ENCODE measurements at regions not wholly inside any gene's neighbourhood (a gene's known extent, or its start where the extent isn't known, plus 50 kb on each side); places are given as distances from the start of the nearest gene placed in this dataset.

DNA sequence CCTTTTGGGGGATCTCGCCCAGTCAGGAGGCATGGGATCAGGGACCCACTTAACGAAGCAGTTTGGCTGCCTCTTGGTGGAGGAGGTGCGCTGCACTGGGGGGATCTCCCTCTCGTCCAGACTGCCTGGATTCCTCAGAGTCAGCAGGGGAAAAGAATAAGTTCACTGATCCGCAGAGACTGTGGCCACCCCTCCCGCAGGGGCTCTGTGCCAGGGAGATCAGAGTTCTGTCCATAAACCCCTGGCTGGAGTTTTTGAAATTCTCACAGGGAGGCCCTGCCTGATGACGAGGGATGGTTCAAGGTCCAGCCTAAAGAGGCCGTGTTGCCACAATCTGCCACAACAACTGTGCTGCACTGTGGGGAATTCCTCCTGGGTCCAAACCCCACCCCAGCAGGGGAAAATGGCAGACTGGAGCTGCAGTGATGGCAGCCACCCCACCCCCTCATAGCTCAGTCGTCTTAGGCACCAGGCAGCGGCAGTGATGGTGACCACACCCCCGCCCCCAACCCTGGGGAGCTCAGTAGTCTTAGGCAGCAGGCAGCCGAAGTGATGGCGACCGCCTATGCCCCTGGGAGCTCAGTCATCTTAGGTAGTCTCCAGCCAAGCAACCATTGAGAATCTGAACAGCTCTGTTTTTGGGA, 273.8 kb upstream of the USP25 start (continued):
- no peak for TF ChIP-seq ZKSCAN5 (CRISPR knock-in tag; IDR thresholded peaks at IDR 0.05)
- TF ChIP-seq, protein P1, sequence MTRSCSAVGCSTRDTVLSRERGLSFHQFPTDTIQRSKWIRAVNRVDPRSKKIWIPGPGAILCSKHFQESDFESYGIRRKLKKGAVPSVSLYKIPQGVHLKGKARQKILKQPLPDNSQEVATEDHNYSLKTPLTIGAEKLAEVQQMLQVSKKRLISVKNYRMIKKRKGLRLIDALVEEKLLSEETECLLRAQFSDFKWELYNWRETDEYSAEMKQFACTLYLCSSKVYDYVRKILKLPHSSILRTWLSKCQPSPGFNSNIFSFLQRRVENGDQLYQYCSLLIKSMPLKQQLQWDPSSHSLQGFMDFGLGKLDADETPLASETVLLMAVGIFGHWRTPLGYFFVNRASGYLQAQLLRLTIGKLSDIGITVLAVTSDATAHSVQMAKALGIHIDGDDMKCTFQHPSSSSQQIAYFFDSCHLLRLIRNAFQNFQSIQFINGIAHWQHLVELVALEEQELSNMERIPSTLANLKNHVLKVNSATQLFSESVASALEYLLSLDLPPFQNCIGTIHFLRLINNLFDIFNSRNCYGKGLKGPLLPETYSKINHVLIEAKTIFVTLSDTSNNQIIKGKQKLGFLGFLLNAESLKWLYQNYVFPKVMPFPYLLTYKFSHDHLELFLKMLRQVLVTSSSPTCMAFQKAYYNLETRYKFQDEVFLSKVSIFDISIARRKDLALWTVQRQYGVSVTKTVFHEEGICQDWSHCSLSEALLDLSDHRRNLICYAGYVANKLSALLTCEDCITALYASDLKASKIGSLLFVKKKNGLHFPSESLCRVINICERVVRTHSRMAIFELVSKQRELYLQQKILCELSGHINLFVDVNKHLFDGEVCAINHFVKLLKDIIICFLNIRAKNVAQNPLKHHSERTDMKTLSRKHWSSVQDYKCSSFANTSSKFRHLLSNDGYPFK (CRISPR knock-in tag; IDR thresholded peaks at IDR 0.05; ENCODE audit: borderline replicate concordance): peak; percentile 59; the same call in 1 of the 2 replicates
- peak; percentile 90 for TF ChIP-seq HIVEP1 (CRISPR knock-in tag; IDR thresholded peaks at IDR 0.05)
- 0 out of 2 replicates have a peak, but pooled peaks have one; percentile 67 for TF ChIP-seq ZNF747 (CRISPR knock-in tag; IDR thresholded peaks at IDR 0.05; ENCODE audit: borderline replicate concordance)
- TF ChIP-seq, protein P2, sequence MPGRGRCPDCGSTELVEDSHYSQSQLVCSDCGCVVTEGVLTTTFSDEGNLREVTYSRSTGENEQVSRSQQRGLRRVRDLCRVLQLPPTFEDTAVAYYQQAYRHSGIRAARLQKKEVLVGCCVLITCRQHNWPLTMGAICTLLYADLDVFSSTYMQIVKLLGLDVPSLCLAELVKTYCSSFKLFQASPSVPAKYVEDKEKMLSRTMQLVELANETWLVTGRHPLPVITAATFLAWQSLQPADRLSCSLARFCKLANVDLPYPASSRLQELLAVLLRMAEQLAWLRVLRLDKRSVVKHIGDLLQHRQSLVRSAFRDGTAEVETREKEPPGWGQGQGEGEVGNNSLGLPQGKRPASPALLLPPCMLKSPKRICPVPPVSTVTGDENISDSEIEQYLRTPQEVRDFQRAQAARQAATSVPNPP (CRISPR knock-in tag; IDR thresholded peaks at IDR 0.05): no peak
- peak; percentile 92; the same call in 1 of the 2 replicates for TF ChIP-seq SPEN (CRISPR knock-in tag; IDR thresholded peaks at IDR 0.05; ENCODE audit: low read depth)
- TF ChIP-seq, protein P3, sequence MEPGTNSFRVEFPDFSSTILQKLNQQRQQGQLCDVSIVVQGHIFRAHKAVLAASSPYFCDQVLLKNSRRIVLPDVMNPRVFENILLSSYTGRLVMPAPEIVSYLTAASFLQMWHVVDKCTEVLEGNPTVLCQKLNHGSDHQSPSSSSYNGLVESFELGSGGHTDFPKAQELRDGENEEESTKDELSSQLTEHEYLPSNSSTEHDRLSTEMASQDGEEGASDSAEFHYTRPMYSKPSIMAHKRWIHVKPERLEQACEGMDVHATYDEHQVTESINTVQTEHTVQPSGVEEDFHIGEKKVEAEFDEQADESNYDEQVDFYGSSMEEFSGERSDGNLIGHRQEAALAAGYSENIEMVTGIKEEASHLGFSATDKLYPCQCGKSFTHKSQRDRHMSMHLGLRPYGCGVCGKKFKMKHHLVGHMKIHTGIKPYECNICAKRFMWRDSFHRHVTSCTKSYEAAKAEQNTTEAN (CRISPR knock-in tag; conservative IDR thresholded peaks at IDR 0.05): 0 out of 2 replicates have a peak, but pooled peaks have one; percentile 60
- TF ChIP-seq MED1 (CRISPR knock-in tag; IDR thresholded peaks at IDR 0.05): peak; percentile 90
- no peak for TF ChIP-seq ZNF7 (CRISPR knock-in tag; IDR thresholded peaks at IDR 0.05)
- TF ChIP-seq NFE2L2 (IDR thresholded peaks at IDR 0.05; ENCODE audit: low read length): no peak
- TF ChIP-seq POGZ (CRISPR knock-in tag; IDR thresholded peaks at IDR 0.05): peak; percentile 99
- TF ChIP-seq, protein P4, sequence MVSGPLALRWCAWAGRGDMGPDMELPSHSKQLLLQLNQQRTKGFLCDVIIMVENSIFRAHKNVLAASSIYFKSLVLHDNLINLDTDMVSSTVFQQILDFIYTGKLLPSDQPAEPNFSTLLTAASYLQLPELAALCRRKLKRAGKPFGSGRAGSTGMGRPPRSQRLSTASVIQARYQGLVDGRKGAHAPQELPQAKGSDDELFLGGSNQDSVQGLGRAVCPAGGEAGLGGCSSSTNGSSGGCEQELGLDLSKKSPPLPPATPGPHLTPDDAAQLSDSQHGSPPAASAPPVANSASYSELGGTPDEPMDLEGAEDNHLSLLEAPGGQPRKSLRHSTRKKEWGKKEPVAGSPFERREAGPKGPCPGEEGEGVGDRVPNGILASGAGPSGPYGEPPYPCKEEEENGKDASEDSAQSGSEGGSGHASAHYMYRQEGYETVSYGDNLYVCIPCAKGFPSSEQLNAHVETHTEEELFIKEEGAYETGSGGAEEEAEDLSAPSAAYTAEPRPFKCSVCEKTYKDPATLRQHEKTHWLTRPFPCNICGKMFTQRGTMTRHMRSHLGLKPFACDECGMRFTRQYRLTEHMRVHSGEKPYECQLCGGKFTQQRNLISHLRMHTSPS (CRISPR knock-in tag; IDR thresholded peaks at IDR 0.05; ENCODE audit: low read depth): peak; percentile 63; the same call in 1 of the 2 replicates
- peak; percentile 77; the same call in 1 of the 2 replicates for TF ChIP-seq MEIS2 (CRISPR knock-in tag; IDR thresholded peaks at IDR 0.05)
- TF ChIP-seq, protein P5, sequence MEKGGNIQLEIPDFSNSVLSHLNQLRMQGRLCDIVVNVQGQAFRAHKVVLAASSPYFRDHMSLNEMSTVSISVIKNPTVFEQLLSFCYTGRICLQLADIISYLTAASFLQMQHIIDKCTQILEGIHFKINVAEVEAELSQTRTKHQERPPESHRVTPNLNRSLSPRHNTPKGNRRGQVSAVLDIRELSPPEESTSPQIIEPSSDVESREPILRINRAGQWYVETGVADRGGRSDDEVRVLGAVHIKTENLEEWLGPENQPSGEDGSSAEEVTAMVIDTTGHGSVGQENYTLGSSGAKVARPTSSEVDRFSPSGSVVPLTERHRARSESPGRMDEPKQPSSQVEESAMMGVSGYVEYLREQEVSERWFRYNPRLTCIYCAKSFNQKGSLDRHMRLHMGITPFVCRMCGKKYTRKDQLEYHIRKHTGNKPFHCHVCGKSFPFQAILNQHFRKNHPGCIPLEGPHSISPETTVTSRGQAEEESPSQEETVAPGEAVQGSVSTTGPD (CRISPR knock-in tag; IDR thresholded peaks at IDR 0.05): peak; percentile 76
- no peak for TF ChIP-seq ATAD3A (CRISPR knock-in tag; IDR thresholded peaks at IDR 0.05)
- TF ChIP-seq, protein P6, sequence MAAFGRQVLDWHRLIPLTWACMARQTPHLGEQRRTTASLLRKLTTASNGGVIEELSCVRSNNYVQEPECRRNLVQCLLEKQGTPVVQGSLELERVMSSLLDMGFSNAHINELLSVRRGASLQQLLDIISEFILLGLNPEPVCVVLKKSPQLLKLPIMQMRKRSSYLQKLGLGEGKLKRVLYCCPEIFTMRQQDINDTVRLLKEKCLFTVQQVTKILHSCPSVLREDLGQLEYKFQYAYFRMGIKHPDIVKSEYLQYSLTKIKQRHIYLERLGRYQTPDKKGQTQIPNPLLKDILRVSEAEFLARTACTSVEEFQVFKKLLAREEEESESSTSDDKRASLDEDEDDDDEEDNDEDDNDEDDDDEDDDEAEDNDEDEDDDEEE (CRISPR knock-in tag; IDR thresholded peaks at IDR 0.05): no peak
- peak; percentile 80; the same call in 1 of the 2 replicates for TF ChIP-seq EHMT2 (IDR thresholded peaks at IDR 0.05; ENCODE audit: borderline replicate concordance, low read depth, low read length)
- no peak for TF ChIP-seq ZNF605 (CRISPR knock-in tag; IDR thresholded peaks at IDR 0.05)
- no peak for TF ChIP-seq HDAC6 (IDR thresholded peaks at IDR 0.05; ENCODE audit: low read depth, low read length)
- TF ChIP-seq ZFP36L1 (CRISPR knock-in tag; IDR thresholded peaks at IDR 0.05): no peak; the same call in 1 of the 2 replicates
- no peak for TF ChIP-seq GTF3A (CRISPR knock-in tag; conservative IDR thresholded peaks at IDR 0.05)
